ENCODE measurements at regions not wholly inside any gene's neighbourhood (a gene's known extent, or its start where the extent isn't known, plus 50 kb on each side); places are given as distances from the start of the nearest gene placed in this dataset.

GRCh38 chr7:47028284-47028683, 553.6 kb downstream of the TNS3 start:
- TF ChIP-seq CTCF (IDR thresholded peaks at IDR 0.05) (no peak), EZH2 (IDR thresholded peaks at IDR 0.05; ENCODE audit: borderline replicate concordance, insufficient read depth, low read depth, low read length, poor library complexity, severe bottlenecking) (no peak)
